GM12873 (cell line): ENCODE measurements at regions not wholly inside any gene's neighbourhood (a gene's known extent, or its start where the extent isn't known, plus 50 kb on each side); places are given as distances from the start of the nearest gene placed in this dataset.

Experiments used
- TF ChIP-seq, protein P1 (sequence below): IDR thresholded peaks from 2 replicates; pipeline ENCODE4 v1.5.1; 2012; ENCODE audit warnings: low read depth, mild to moderate bottlenecking, moderate library complexity, low read length, control low read depth; ENCODE audit not compliant: insufficient read depth; ENCODE audit errors: missing control alignments

DNA sequence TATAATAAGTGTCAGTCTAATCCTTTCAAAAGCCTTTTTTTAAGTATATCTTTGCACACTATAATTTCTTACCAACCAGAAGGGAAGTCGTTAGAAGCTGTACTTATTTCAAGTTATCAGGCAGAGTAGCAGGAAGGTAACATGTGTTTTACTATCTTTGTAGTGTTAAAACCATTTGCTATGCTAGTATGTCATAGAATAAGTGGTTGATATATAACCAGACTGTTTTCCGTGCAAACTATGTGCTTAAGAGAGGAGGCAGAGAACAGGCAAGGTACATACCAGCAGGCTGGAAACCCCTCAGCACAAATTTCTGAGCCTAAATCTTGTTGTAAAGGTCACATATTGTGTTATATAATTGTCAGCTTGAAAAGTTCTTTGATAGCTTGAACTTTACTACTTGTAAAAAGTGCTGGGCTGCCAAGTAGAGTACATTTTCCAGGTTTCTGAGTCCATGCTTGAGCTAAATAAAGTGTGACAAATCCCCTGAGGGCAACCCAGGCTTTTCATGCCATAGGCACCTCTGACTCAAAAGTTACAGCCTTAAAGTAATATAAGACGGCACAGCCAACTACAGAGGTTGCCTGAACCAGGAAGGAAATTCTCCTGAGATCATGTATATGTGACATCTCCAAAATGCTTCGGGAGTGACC lies 1297.4 kb downstream of the PCDH9 start:
- TF ChIP-seq, protein P1, sequence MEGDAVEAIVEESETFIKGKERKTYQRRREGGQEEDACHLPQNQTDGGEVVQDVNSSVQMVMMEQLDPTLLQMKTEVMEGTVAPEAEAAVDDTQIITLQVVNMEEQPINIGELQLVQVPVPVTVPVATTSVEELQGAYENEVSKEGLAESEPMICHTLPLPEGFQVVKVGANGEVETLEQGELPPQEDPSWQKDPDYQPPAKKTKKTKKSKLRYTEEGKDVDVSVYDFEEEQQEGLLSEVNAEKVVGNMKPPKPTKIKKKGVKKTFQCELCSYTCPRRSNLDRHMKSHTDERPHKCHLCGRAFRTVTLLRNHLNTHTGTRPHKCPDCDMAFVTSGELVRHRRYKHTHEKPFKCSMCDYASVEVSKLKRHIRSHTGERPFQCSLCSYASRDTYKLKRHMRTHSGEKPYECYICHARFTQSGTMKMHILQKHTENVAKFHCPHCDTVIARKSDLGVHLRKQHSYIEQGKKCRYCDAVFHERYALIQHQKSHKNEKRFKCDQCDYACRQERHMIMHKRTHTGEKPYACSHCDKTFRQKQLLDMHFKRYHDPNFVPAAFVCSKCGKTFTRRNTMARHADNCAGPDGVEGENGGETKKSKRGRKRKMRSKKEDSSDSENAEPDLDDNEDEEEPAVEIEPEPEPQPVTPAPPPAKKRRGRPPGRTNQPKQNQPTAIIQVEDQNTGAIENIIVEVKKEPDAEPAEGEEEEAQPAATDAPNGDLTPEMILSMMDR = no peak

DNA sequence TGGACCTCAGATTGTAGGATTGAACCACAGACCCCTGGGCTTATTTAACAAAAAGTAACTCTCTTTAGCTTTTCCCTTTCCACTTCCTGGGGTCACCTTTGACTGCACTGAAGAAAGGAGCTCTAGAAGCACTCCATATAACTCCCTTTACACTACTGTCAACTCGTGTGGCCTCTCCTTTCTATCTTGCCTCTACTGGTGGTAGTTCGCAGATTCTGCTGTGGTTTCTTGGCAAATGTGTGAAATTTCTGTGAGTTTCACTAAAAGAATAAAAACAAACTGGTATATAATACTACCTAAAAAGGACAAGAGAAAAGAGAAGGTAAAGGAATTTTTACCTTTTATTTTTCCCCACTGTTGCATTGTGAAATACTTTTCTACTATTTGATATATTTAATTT lies 1298.1 kb downstream of the PCDH9 start:
- TF ChIP-seq, protein P1 = no peak

DNA sequence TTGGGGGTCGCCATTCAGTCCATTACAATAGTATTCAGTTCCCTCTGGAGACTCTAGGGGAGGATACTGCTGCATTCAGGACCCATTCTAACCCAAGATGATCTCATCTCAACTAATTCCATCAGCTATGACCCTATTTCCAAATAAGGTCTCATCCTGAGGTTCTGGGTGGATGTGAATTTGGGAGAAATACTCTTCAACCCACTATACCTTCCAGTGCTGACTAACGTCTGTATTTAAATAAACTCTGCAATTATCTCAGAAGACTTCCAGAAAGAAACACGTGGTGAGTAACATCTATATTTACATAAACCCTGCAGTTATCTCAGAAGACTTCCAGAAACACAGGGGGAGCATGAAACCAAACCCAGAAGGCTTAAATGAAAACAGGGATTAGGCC lies 1300.7 kb downstream of the PCDH9 start:
- TF ChIP-seq, protein P1 = no peak

DNA sequence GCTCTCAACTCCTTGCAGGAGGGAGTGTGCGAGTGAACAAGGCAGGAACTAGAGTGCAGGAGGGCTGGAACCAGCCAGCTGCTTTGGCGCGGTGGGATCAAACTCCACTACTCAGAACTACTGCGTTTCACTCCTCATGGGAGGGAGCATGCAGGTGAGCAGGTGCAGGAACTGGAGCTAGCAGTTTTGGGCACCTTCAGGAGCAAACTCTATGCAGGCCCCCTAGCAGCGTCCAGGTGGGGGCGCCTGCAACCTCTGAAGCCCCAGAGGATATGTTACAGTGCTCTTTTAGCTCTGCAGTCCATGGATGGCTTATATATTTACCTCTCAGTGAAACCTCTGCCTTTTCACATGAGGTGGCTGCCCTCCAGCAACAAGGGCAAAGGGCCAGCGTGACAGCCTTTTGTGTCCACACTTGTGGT lies 1303.4 kb downstream of the PCDH9 start:
- TF ChIP-seq, protein P1 = no peak

DNA sequence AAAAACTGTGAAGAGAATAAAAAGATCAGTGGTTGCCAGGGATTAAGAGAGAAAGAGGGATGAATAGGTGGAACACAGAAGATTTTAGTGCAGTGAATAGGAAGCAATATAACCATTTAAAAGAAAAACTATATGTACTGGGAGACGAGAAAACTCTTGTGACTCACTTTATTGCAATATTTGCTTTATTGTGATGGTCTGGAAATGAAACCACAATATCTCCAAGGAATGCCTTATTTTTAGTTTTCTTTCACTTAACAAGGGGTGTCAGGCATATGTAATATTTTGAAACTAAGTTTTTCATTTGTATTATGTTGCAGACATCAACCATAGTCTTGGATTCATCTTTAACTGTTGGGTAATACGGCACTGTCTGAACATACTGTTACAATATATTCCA lies 1308.2 kb downstream of the PCDH9 start:
- TF ChIP-seq, protein P1 = no peak

DNA sequence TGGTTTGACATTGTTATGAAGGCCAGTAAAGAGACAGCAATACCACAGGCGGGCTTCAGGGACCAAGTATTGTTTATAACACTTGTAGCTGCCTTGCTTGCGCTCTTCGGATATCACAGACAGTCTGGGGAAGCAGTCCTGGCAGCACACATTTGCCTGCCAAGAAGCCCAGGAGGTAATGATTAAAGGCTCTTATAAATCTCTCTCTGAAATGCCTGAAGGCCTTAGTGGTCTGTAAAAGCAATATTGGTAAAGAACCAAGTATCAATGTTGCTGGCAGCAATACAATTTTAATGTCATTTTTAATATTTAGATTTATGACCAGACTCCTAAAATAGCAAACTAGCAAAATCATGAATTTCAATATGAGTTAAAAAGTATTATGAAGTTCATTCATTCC lies 1312.4 kb downstream of the PCDH9 start:
- TF ChIP-seq, protein P1 = no peak

DNA sequence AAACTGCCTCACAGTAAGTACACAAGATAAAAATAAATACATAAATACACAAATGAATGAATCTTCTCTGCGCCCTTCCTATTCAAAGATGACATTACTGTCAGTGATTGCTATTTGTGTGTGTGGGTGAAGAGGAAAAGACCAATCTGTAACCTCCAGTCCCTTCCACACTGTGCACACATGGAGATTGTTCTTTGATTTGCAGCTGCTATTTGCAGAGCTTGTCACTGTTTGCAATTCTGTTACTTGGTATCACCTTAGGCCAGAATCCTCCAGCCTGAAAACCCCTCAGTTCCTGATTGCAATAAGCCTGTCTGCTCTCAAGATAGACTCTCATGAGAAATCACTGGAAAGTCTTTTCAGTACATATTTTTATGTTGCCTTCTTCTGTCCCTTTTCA lies 1314.9 kb downstream of the PCDH9 start:
- TF ChIP-seq, protein P1 = no peak
